CD8-positive, alpha-beta memory T cell (primary cell): ENCODE measurements at regions not wholly inside any gene's neighbourhood (a gene's known extent, or its start where the extent isn't known, plus 50 kb on each side); places are given as distances from the start of the nearest gene placed in this dataset.

Source experiments
- CTCF ChIA-PET: fragments of 350-600 bp; sonication (Branson Sonifier 250); formaldehyde crosslinking; loops from one replicate; lab custom pipeline; 2021; ENCODE audit warnings: antibody characterized with exemption; lab: Charles Lee
- POLR2A ChIA-PET: fragments of 350-600 bp; sonication (Branson Sonifier 250); formaldehyde crosslinking; loops from one replicate; lab custom pipeline; 2021; ENCODE audit warnings: antibody characterized with exemption; lab: Charles Lee
- DNase-seq, 5 donors: peaks; one replicate each; pipeline versions ENCODE4 v3.0.0 to v3.0.0-alpha.2; 2020 to 2022; ENCODE audit warnings: mixed read lengths in 1 of 5
- H3K27ac ChIP-seq: one replicate; pipeline ENCODE4 v1.7.0; 2013; ENCODE audit warnings: low read depth, mild to moderate bottlenecking, low read length, moderate library complexity
- H3K27me3 ChIP-seq: 2 replicates; pipeline ENCODE4 v1.7.0; 2013; ENCODE audit warnings: low read length, mild to moderate bottlenecking; ENCODE audit not compliant: insufficient read depth, poor library complexity, severe bottlenecking
- H3K36me3 ChIP-seq: 2 replicates; pipeline ENCODE4 v1.7.0; 2013; ENCODE audit warnings: mild to moderate bottlenecking, low read length, moderate library complexity; ENCODE audit not compliant: insufficient read depth
- H3K4me1 ChIP-seq: 2 replicates; pipeline ENCODE4 v1.7.0; 2013; ENCODE audit warnings: mild to moderate bottlenecking, low read length, moderate library complexity; ENCODE audit not compliant: insufficient read depth
- H3K4me3 ChIP-seq: 2 replicates; pipeline ENCODE4 v1.7.0; 2013; ENCODE audit warnings: mild to moderate bottlenecking, low read length
- H3K9me3 ChIP-seq: 2 replicates; pipeline ENCODE4 v1.7.0; 2013; ENCODE audit warnings: mild to moderate bottlenecking, low read length
- H3K27ac Mint-ChIP-seq, 8 donors: one replicate each; pipeline ENCODE4 v1.8.0; 2020 to 2021; ENCODE audit warnings: mixed read lengths in 8 of 8, mild to moderate bottlenecking in 6 of 8, inconsistent platforms in 3 of 8, moderate library complexity in 3 of 8
- H3K27me3 Mint-ChIP-seq, 2 donors: one replicate each; pipeline ENCODE4 v1.8.0; 2020 to 2021; ENCODE audit warnings: mixed read lengths in 2 of 2, mild to moderate bottlenecking in 1 of 2, moderate library complexity in 1 of 2
- H3K36me3 Mint-ChIP-seq, 3 donors: one replicate each; pipeline ENCODE4 v1.8.0; 2020 to 2021; ENCODE audit warnings: mixed read lengths in 3 of 3, inconsistent platforms in 1 of 3, mild to moderate bottlenecking in 1 of 3
- H3K4me1 Mint-ChIP-seq, 3 donors: one replicate each; pipeline ENCODE4 v1.8.0; 2020 to 2021; ENCODE audit warnings: mixed read lengths in 3 of 3, inconsistent platforms in 1 of 3, mild to moderate bottlenecking in 1 of 3
- H3K4me3 Mint-ChIP-seq, 7 donors: one replicate each; pipeline ENCODE4 v1.8.0; 2020 to 2021; ENCODE audit warnings: mixed read lengths in 7 of 7, mild to moderate bottlenecking in 6 of 7, moderate library complexity in 4 of 7, inconsistent platforms in 2 of 7
- H3K9me3 Mint-ChIP-seq, 5 donors: one replicate each; pipeline ENCODE4 v1.8.0; 2020 to 2022; ENCODE audit warnings: mixed read lengths in 5 of 5, mild to moderate bottlenecking in 3 of 5, moderate library complexity in 2 of 5, inconsistent platforms in 1 of 5

- DNase-seq = no peak
- H3K4me3 Mint-ChIP-seq = no peak overlapping the region
- no peaks in the 10 kb centered on the region for H3K9me3 Mint-ChIP-seq
- H3K4me1 Mint-ChIP-seq = no peaks in the 10 kb centered on the region
- no peaks in the 10 kb centered on the region for H3K36me3 Mint-ChIP-seq
- no peaks in the 10 kb centered on the region for H3K9me3 ChIP-seq
- H3K4me3 ChIP-seq = no peak overlapping the region
- H3K36me3 ChIP-seq = no peaks in the 10 kb centered on the region
- no peaks in the 10 kb centered on the region for H3K4me1 ChIP-seq
- ChIA-PET CTCF (no interaction called here), POLR2A (no interaction called here)
- H3K27ac Mint-ChIP-seq = no peak overlapping the region
- peaks cover 7% of the 10 kb centered on the region for H3K27me3 ChIP-seq
- peaks cover 3 to 38% of the 10 kb centered on the region in 2 donors for H3K27me3 Mint-ChIP-seq
- H3K27ac ChIP-seq = no peak overlapping the region
Observed at GRCh38 chr15:57884936-57885335, 178.4 kb downstream of the POLR2M start.

GRCh38 chr15:57885435-57885834 is 178.9 kb downstream of the POLR2M start:
- POLR2A ChIA-PET = no interaction called here
- CTCF ChIA-PET = no interaction called here
- H3K4me3 Mint-ChIP-seq = no peak overlapping the region
- Histone ChIP-seq H3K4me1 (no peaks in the 10 kb centered on the region), H3K27ac (no peak overlapping the region), H3K9me3 (no peaks in the 10 kb centered on the region), H3K27me3 (peaks cover 7% of the 10 kb centered on the region), H3K4me3 (no peak overlapping the region), H3K36me3 (no peaks in the 10 kb centered on the region)
- H3K27me3 Mint-ChIP-seq = peaks cover 3 to 41% of the 10 kb centered on the region in 2 donors
- H3K4me1 Mint-ChIP-seq = no peaks in the 10 kb centered on the region
- no peak overlapping the region for H3K27ac Mint-ChIP-seq
- no peaks in the 10 kb centered on the region for H3K9me3 Mint-ChIP-seq
- DNase-seq = no peak
- no peaks in the 10 kb centered on the region for H3K36me3 Mint-ChIP-seq

GRCh38 chr15:57887825-57888224 is 177.7 kb downstream of the ALDH1A2 start:
- Mint-ChIP-seq H3K27me3 (peaks cover 3 to 42% of the 10 kb centered on the region in 2 donors), H3K27ac (no peak overlapping the region), H3K4me3 (no peak overlapping the region), H3K4me1 (no peaks in the 10 kb centered on the region), H3K36me3 (no peaks in the 10 kb centered on the region), H3K9me3 (peaks cover 0 to 3% (median 0%) of the 10 kb centered on the region in 5 donors)
- POLR2A ChIA-PET = no interaction called here
- DNase-seq = no peak
- H3K4me1 ChIP-seq = no peaks in the 10 kb centered on the region
- H3K27ac ChIP-seq = no peak overlapping the region
- H3K9me3 ChIP-seq = no peaks in the 10 kb centered on the region
- no peaks in the 10 kb centered on the region for H3K36me3 ChIP-seq
- CTCF ChIA-PET = no interaction called here
- no peak overlapping the region for H3K4me3 ChIP-seq
- H3K27me3 ChIP-seq = peaks cover 7% of the 10 kb centered on the region

- Histone ChIP-seq H3K4me1 (no peaks in the 10 kb centered on the region), H3K27ac (no peak overlapping the region), H3K9me3 (no peaks in the 10 kb centered on the region), H3K27me3 (peaks cover 7% of the 10 kb centered on the region), H3K4me3 (no peak overlapping the region), H3K36me3 (no peaks in the 10 kb centered on the region)
- DNase-seq = no peak
- Mint-ChIP-seq H3K9me3 (peaks cover 0 to 3% (median 0%) of the 10 kb centered on the region in 5 donors), H3K4me3 (no peak overlapping the region), H3K36me3 (no peaks in the 10 kb centered on the region), H3K27ac (no peak overlapping the region), H3K4me1 (no peaks in the 10 kb centered on the region), H3K27me3 (peaks cover 1 to 29% of the 10 kb centered on the region in 2 donors)
- ChIA-PET CTCF (no interaction called here), POLR2A (no interaction called here)
Observed at GRCh38 chr15:57890351-57890750, 175.2 kb downstream of the ALDH1A2 start.

- Mint-ChIP-seq H3K9me3 (peaks cover 0 to 3% (median 0%) of the 10 kb centered on the region in 5 donors), H3K4me1 (no peaks in the 10 kb centered on the region), H3K36me3 (no peaks in the 10 kb centered on the region), H3K27ac (no peak overlapping the region), H3K4me3 (no peak overlapping the region), H3K27me3 (peaks cover 1 to 24% of the 10 kb centered on the region in 2 donors)
- Histone ChIP-seq H3K4me3 (no peak overlapping the region), H3K4me1 (no peaks in the 10 kb centered on the region), H3K9me3 (no peaks in the 10 kb centered on the region), H3K36me3 (no peaks in the 10 kb centered on the region), H3K27me3 (peaks cover 4% of the 10 kb centered on the region), H3K27ac (no peak overlapping the region)
- POLR2A ChIA-PET = no interaction called here
- CTCF ChIA-PET = no interaction called here
- DNase-seq = no peak
Observed at GRCh38 chr15:57890878-57891277, 174.6 kb downstream of the ALDH1A2 start.

GRCh38 chr15:57892181-57892580 is 173.3 kb downstream of the ALDH1A2 start:
- Mint-ChIP-seq H3K4me3 (no peak overlapping the region), H3K27ac (no peak overlapping the region), H3K4me1 (no peaks in the 10 kb centered on the region), H3K27me3 (peaks cover 1 to 22% of the 10 kb centered on the region in 2 donors), H3K36me3 (no peaks in the 10 kb centered on the region), H3K9me3 (peaks cover 0 to 6% (median 0%) of the 10 kb centered on the region in 5 donors)
- CTCF ChIA-PET = no interaction called here
- no peak for DNase-seq
- H3K4me1 ChIP-seq = no peaks in the 10 kb centered on the region
- H3K9me3 ChIP-seq = no peaks in the 10 kb centered on the region
- H3K4me3 ChIP-seq = no peak overlapping the region
- H3K27ac ChIP-seq = no peak overlapping the region
- H3K27me3 ChIP-seq = no peaks in the 10 kb centered on the region
- no peaks in the 10 kb centered on the region for H3K36me3 ChIP-seq
- POLR2A ChIA-PET = no interaction called here

GRCh38 chr15:57893040-57893439 is 172.5 kb downstream of the ALDH1A2 start:
- H3K4me1 Mint-ChIP-seq = no peaks in the 10 kb centered on the region
- Histone ChIP-seq H3K9me3 (no peaks in the 10 kb centered on the region), H3K4me1 (no peaks in the 10 kb centered on the region), H3K27me3 (no peaks in the 10 kb centered on the region), H3K27ac (no peak overlapping the region), H3K4me3 (no peak overlapping the region), H3K36me3 (no peaks in the 10 kb centered on the region)
- no peak for DNase-seq
- POLR2A ChIA-PET = no interaction called here
- H3K9me3 Mint-ChIP-seq = peaks cover 0 to 6% (median 0%) of the 10 kb centered on the region in 5 donors
- no peak overlapping the region for H3K4me3 Mint-ChIP-seq
- no peaks in the 10 kb centered on the region for H3K36me3 Mint-ChIP-seq
- no peak overlapping the region for H3K27ac Mint-ChIP-seq
- peaks cover 1 to 18% of the 10 kb centered on the region in 2 donors for H3K27me3 Mint-ChIP-seq
- CTCF ChIA-PET = no interaction called here

GRCh38 chr15:57895291-57895690 is 170.2 kb downstream of the ALDH1A2 start:
- ChIA-PET CTCF (no interaction called here), POLR2A (no interaction called here)
- no peaks in the 10 kb centered on the region for H3K36me3 Mint-ChIP-seq
- H3K4me3 Mint-ChIP-seq = no peak overlapping the region
- DNase-seq = no peak
- no peak overlapping the region for H3K27ac Mint-ChIP-seq
- no peak overlapping the region for H3K4me3 ChIP-seq
- no peaks in the 10 kb centered on the region for H3K9me3 ChIP-seq
- no peaks in the 10 kb centered on the region for H3K27me3 ChIP-seq
- no peaks in the 10 kb centered on the region for H3K36me3 ChIP-seq
- peaks cover 1 to 6% of the 10 kb centered on the region in 2 donors for H3K27me3 Mint-ChIP-seq
- H3K27ac ChIP-seq = no peak overlapping the region
- no peaks in the 10 kb centered on the region for H3K4me1 Mint-ChIP-seq
- peaks cover 0 to 6% (median 0%) of the 10 kb centered on the region in 5 donors for H3K9me3 Mint-ChIP-seq
- no peaks in the 10 kb centered on the region for H3K4me1 ChIP-seq

GRCh38 chr15:57896114-57896513 is 169.4 kb downstream of the ALDH1A2 start:
- CTCF ChIA-PET = no interaction called here
- POLR2A ChIA-PET = no interaction called here

More at GRCh38 chr15:57896114-57896513, 169.4 kb downstream of the ALDH1A2 start:
- no peak overlapping the region for H3K4me3 ChIP-seq
- Mint-ChIP-seq H3K9me3 (peaks cover 0 to 4% (median 0%) of the 10 kb centered on the region in 5 donors), H3K4me3 (no peak overlapping the region), H3K36me3 (no peaks in the 10 kb centered on the region), H3K27me3 (peaks cover 1 to 7% of the 10 kb centered on the region in 2 donors), H3K27ac (no peak overlapping the region), H3K4me1 (no peaks in the 10 kb centered on the region)
- no peaks in the 10 kb centered on the region for H3K27me3 ChIP-seq
- DNase-seq = no peak
- H3K27ac ChIP-seq = no peak overlapping the region
- H3K4me1 ChIP-seq = no peaks in the 10 kb centered on the region
- no peaks in the 10 kb centered on the region for H3K9me3 ChIP-seq
- H3K36me3 ChIP-seq = no peaks in the 10 kb centered on the region
